IPS DF 4.7 (cell line): ENCODE measurements at regions not wholly inside any gene's neighbourhood (a gene's known extent, or its start where the extent isn't known, plus 50 kb on each side); places are given as distances from the start of the nearest gene placed in this dataset.

Experiments used
- DNase-seq: peaks from one replicate; pipeline ENCODE4 v3.0.0-alpha.2; 2013; ENCODE audit warnings: low spot score; ENCODE audit errors: extremely low read depth

DNA sequence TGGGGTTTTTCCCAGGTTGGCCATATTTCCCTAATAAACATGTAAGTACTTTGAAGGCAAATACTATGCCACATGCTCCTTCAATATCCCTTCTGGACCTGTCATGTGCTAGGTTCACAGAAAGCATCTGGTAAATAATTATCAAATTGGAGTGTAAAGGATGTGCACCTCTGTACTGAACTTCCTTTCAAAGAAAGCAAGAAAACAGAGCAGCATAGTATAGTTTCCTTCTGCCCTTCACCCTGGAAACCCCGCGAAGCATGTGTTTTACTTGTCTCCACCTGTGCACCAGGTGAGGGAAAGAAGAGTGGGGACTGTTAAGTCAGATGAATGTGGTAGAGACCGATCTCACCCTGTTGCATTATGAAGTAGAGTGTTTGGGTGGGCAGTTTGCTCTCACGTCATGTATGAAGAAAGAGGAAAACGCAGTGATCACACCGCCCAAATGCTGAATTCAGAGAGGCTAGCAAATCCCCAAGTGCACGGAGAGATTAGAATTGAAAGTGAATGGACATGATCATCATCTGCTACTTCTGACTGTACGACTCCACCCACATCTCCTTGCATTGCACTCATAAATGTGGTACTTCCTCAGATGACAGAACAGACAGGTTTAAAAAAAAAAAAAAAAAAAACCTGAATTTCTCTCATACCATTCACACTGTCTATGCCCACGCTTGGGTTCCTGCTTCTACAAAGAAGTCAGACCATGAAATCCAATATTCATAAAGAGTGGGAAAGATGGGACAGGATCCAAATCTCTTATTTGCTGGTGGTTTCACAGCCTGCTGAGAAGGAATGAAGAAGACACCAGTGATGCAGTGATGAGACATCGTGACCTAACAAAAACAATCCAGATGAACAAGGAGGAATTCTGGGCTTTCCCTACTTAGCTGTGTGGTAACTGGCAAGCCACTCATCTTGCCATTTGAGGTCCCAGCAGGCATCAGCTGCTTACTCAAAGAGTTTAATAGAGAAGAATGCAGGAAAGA lies 448.6 kb downstream of the BCL11A start:
- DNase-seq: no peak

DNA sequence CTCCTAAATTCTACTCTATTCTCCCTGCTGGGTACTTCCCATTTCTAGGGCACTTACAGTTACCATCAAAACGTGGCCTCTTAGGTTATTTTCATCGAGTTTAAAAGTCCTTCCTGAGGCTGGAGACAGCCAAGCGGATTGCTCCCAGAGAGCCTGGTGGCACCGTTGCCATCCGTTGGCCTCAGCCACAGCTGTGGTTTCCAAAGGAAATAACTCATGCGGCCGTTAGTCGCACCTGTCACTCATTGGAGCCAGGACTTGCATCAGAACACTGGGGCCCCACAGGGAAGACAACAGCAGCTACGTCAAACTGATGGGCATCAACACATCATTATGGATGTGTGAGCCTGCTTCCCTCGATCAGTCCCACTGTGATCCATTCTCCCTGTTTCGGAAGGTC lies 453.4 kb downstream of the BCL11A start:
- DNase-seq: no peak

- no peak for DNase-seq
Observed at GRCh38 chr2:60098996-60099395, 454.5 kb downstream of the BCL11A start.

DNA sequence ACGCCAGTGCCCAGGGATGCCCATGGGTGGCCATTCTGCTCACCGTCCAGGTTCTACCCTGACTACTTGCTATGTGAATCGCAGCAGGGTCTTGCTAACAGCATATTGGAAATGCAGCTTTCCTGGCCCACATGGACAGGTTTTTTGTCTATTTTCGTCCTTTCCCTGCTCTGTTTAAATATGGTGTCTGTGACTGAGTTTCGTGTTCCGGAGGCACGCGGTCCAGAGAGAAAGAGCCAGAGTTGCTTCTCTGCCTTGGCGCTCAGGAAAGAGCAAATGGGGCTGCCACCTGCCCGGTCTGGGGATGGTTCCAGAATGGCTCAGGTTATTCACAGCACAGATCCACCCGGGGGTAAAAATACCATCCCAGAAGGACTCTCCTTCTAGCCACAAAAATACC lies 456.2 kb downstream of the BCL11A start:
- no peak for DNase-seq

GRCh38 chr2:60096556-60096955 lies 456.9 kb downstream of the BCL11A start:
- DNase-seq: no peak

DNA sequence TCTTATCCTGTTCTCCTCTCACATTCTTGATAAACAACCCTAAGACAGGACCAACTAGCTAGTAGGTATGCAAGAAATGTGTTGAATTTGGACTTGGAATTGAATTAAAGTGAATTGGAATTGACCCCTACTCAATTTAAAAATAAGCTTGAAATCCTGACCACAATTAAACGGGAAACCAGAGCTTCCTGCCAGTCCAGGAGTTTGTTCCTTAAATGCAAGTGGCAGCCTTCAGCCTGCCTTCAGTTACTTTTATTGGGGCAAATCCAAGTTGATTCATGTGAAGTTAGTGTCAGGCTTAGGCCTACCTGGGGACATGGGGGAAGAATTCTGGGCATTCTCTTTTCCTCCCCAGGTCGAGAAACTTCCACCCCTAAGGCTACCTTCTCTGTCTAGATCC lies 457.6 kb downstream of the BCL11A start:
- DNase-seq: no peak

DNA sequence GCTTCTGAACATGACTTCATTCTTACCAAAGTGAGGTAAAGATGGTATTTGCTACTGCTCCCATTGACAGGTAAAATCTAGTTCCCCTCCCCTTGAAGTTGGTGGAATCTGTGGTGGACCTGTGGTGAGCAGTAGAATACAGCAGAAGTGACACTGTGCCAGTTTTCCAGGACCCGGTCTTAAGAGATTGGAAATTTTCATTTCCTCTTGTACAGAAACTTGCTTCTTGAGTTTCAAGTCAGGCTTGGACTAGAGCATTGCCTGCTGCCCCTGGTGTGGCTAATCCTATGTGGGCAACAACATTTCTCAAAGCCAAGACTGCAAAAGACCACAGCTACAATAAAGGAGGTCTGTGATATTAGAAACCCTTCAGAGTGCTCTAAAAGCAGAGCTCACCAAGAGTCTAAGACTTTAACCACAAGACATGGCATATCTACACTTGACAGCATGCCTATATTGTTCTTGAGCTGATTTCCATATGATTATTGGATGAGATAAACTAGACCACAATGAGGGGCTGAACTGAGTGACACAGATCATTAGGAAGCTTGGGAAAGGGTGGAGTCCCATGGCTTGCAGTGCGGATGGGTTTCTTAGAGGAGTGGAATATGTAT lies 458.1 kb downstream of the BCL11A start:
- no peak for DNase-seq

GRCh38 chr2:60094450-60094929 lies 459.0 kb downstream of the BCL11A start:
- DNase-seq: no peak

DNA sequence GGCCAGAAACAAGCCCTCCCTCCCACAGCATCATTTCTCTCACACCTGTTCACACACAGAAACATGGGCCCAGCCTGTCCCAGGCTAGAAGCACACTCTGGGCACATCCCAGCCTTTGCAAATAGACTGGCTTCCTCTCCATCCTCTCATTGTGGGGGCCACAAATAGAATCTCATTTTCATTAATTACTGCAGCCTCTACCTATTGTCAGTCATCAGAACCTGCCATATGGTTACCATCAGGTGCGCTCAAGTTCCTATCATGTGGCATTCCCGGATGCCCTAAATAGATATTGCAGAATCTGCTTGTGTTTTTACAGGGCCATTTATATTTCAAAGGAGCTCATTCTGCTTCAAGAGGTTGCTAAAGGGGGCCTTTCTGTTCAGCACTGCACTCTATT lies 460.7 kb downstream of the BCL11A start:
- no peak for DNase-seq

- no peak for DNase-seq
Observed at GRCh38 chr2:60091894-60092293, 461.6 kb downstream of the BCL11A start.

GRCh38 chr2:60091266-60091665 lies 462.2 kb downstream of the BCL11A start:
- no peak for DNase-seq

GRCh38 chr2:60079562-60079961 lies 473.9 kb downstream of the BCL11A start:
- no peak for DNase-seq

- no peak for DNase-seq
Observed at GRCh38 chr2:60075048-60075447, 478.4 kb downstream of the BCL11A start.

GRCh38 chr2:60073201-60073600 lies 480.3 kb downstream of the BCL11A start:
- DNase-seq: no peak

DNA sequence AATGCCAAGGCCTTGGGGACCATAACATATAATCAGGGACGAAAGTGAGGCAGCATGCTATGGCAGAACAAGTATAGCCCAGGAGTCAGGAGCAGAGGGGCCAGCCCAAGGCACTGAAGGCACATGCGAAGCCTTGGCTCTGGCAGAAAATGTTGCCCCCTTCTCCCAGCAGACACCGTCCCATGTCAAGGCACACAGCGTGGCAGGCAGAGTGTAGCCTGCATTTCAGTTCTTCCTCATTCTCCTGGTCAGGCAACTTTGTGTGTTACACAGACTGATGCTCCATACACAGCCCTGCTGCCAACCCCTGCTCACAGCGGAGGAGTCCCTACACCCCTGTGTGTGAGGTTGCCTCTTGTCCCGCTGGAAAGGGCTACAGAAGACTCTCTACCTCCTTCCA lies 480.8 kb downstream of the BCL11A start:
- no peak for DNase-seq

GRCh38 chr2:60071490-60071831 lies 482.0 kb downstream of the BCL11A start:
- DNase-seq: no peak

DNA sequence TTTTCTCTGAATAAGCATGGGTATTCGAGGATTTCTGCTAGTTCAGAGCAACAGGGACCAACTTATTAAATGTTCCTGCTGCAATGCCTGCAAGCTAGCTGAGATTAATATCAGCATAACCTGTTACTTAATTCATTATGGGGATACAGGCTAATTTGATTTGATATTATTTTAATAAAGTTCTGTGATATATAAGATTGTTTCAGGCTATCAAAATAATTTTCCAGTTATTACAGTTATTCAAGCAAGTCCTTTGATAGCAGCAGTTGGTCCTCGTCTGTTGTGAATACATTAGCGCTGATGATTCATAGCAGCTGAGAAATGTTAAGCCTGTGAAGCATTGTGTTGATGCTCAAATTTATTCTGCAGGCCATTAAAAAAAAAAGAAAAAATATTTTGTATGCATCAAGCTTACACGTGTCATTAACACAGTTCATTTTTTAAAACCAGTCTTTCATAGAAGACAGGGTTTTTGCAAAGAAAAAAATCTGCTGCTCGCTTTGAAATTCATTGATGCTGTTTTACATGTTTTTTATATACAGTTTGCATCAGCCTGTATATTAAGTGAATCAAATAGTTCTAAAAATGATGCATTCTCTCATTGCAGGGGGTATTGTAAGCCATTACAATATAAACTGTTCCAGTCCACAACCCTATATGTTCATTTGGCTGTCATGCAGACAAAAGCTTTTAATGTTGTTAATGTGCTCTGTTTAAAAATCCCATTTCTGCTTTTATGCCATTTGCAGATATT lies 482.5 kb downstream of the BCL11A start:
- DNase-seq: no peak

DNA sequence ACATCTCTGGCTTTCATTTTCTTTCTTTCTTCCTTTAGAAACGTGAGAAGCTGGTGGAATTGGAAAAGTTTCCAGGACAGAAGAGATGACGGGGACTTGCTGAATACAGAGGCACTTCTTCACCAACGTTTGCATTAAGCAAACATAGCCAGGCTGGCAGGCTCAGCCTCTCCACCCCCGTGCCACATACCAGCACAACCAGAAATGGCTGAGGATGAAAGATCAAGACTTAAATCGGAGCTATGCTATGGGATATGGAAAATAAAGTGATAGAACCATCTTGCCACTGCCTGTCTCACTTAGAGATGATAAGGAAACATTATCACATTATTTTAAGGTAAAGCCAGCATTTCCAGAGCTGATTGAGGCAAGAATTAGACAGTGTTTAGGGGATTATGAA lies 483.3 kb downstream of the BCL11A start:
- no peak for DNase-seq

GRCh38 chr2:60068755-60069154 lies 484.7 kb downstream of the BCL11A start:
- DNase-seq: no peak

- DNase-seq: no peak
Observed at GRCh38 chr2:60067006-60067405, 486.4 kb downstream of the BCL11A start.

- DNase-seq: no peak
Observed at GRCh38 chr2:60066096-60066839, 487.2 kb downstream of the BCL11A start.
